ENCODE measurements at regions not wholly inside any gene's neighbourhood (a gene's known extent, or its start where the extent isn't known, plus 50 kb on each side); places are given as distances from the start of the nearest gene placed in this dataset.

- ChIA-PET CTCF (no interaction called here), POLR2A (no interaction called here)
- no peak for TF ChIP-seq CTCF (IDR thresholded peaks at IDR 0.05)
- no peaks in the 10 kb centered on the region for H3K4me1 Mint-ChIP-seq
- H3K4me3 Mint-ChIP-seq: no peak overlapping the region
- DNase-seq (no peak), ATAC-seq (ENCODE audit: low read depth) (no peak)
- no peaks in the 10 kb centered on the region for H3K27me3 Mint-ChIP-seq
- H3K36me3 Mint-ChIP-seq (ENCODE audit: low read depth): no peaks in the 10 kb centered on the region
- intact Hi-C loops (cut with micrococcal nuclease): no loop called here
- H3K27ac Mint-ChIP-seq: no peak overlapping the region
- no peaks in the 10 kb centered on the region for H3K9me3 Mint-ChIP-seq
These were observed 321.5 kb downstream of the ENC1 start for GRCh38 chr5:74319076-74319475.

GRCh38 chr5:74316064-74316603 is 324.4 kb downstream of the ENC1 start:
- CTCF ChIA-PET: no interaction called here
- DNase-seq (no peak), ATAC-seq (ENCODE audit: low read depth) (no peak)
- no peaks in the 10 kb centered on the region for H3K4me1 Mint-ChIP-seq
- H3K9me3 Mint-ChIP-seq: no peaks in the 10 kb centered on the region
- TF ChIP-seq CTCF (IDR thresholded peaks at IDR 0.05): no peak
- H3K4me3 Mint-ChIP-seq: no peak overlapping the region
- H3K27ac Mint-ChIP-seq: no peak overlapping the region
- H3K36me3 Mint-ChIP-seq (ENCODE audit: low read depth): no peaks in the 10 kb centered on the region
- intact Hi-C loops (cut with micrococcal nuclease): no loop called here
- POLR2A ChIA-PET: no interaction called here
- H3K27me3 Mint-ChIP-seq: peaks cover 6% of the 10 kb centered on the region

- ATAC-seq (ENCODE audit: low read depth): no peak
- Mint-ChIP-seq H3K9me3 (no peaks in the 10 kb centered on the region), H3K4me3 (no peak overlapping the region), H3K27me3 (peaks cover 6% of the 10 kb centered on the region), H3K4me1 (no peaks in the 10 kb centered on the region), H3K27ac (no peak overlapping the region), H3K36me3 (ENCODE audit: low read depth) (no peaks in the 10 kb centered on the region)
- intact Hi-C loops (cut with micrococcal nuclease): no loop called here
- TF ChIP-seq CTCF (IDR thresholded peaks at IDR 0.05): no peak
- ChIA-PET POLR2A (no interaction called here), CTCF (no interaction called here)
- DNase-seq: no peak
These were observed 325.6 kb downstream of the ENC1 start for GRCh38 chr5:74314906-74315305.

GRCh38 chr5:74313896-74314295 is 326.6 kb downstream of the ENC1 start:
- TF ChIP-seq CTCF (IDR thresholded peaks at IDR 0.05): no peak
- H3K27ac Mint-ChIP-seq: no peak overlapping the region
- ATAC-seq (ENCODE audit: low read depth) (no peak), DNase-seq (no peak)
- no peaks in the 10 kb centered on the region for H3K4me1 Mint-ChIP-seq
- H3K27me3 Mint-ChIP-seq: peaks cover 6% of the 10 kb centered on the region
- H3K9me3 Mint-ChIP-seq: no peaks in the 10 kb centered on the region
- ChIA-PET CTCF (no interaction called here), POLR2A (no interaction called here)
- H3K36me3 Mint-ChIP-seq (ENCODE audit: low read depth): no peaks in the 10 kb centered on the region
- intact Hi-C loops (cut with micrococcal nuclease): no loop called here
- H3K4me3 Mint-ChIP-seq: no peak overlapping the region

GRCh38 chr5:74312746-74313145 is 327.8 kb downstream of the ENC1 start:
- H3K9me3 Mint-ChIP-seq: no peaks in the 10 kb centered on the region
- peaks cover 6% of the 10 kb centered on the region for H3K27me3 Mint-ChIP-seq
- intact Hi-C loops (cut with micrococcal nuclease): no loop called here
- H3K27ac Mint-ChIP-seq: no peak overlapping the region
- no peak overlapping the region for H3K4me3 Mint-ChIP-seq
- TF ChIP-seq CTCF (IDR thresholded peaks at IDR 0.05): no peak
- no peaks in the 10 kb centered on the region for H3K4me1 Mint-ChIP-seq
- no peak for DNase-seq
- no peak for ATAC-seq (ENCODE audit: low read depth)
- ChIA-PET POLR2A (no interaction called here), CTCF (no interaction called here)
- H3K36me3 Mint-ChIP-seq (ENCODE audit: low read depth): no peaks in the 10 kb centered on the region

Data from activated B cell treated with CpG ODN at 0.5 μM for 24 hours (primary cell).